WTC11 (cell line): ENCODE measurements at regions not wholly inside any gene's neighbourhood (a gene's known extent, or its start where the extent isn't known, plus 50 kb on each side); places are given as distances from the start of the nearest gene placed in this dataset.

Experiments used
- ATAC-seq: fragments of 200-7000 bp; cut with Tn5 transposase; 2 replicates; pipeline ENCODE4 v1.10.0; 2021; ENCODE audit warnings: mild to moderate bottlenecking, moderate library complexity
- CTCF ChIA-PET: fragments of 300-600 bp; sonication (Branson Sonifier 250); formaldehyde crosslinking; loops from one replicate; lab custom pipeline; 2021; ENCODE audit warnings: antibody characterized with exemption; lab: Charles Lee
- POLR2A ChIA-PET: fragments of 350-600 bp; sonication (Branson Sonifier 250); formaldehyde crosslinking; loops from one replicate; lab custom pipeline; 2021; ENCODE audit warnings: antibody characterized with exemption; lab: Charles Lee
- DNase-seq: peaks from one replicate; pipeline ENCODE4 v3.0.0; 2021; ENCODE audit warnings: low spot score
- H3K27ac Mint-ChIP-seq: 2 replicates; pipeline ENCODE4 v1.8.0; 2021; ENCODE audit warnings: mixed read lengths
- H3K27me3 Mint-ChIP-seq: 2 replicates; pipeline ENCODE4 v1.8.0; 2021; ENCODE audit warnings: low read depth, mild to moderate bottlenecking, moderate library complexity, mixed read lengths
- H3K36me3 Mint-ChIP-seq: 2 replicates; pipeline ENCODE4 v1.8.0; 2021; ENCODE audit warnings: mixed read lengths
- H3K4me1 Mint-ChIP-seq: 2 replicates; pipeline ENCODE4 v1.8.0; 2022; ENCODE audit warnings: mixed read lengths
- H3K4me3 Mint-ChIP-seq: 2 replicates; pipeline ENCODE4 v1.8.0; 2021; ENCODE audit warnings: mild to moderate bottlenecking, moderate library complexity, mixed read lengths
- H3K9me3 Mint-ChIP-seq: 2 replicates; pipeline ENCODE4 v1.8.0; 2021; ENCODE audit warnings: mixed read lengths
- FOXJ3 ChIP-seq: sonication (generic); formaldehyde crosslinking; IDR thresholded peaks from 2 replicates; pipeline ENCODE4 v1.9.0; 2021; ENCODE audit warnings: missing genetic modification reagents, mild to moderate bottlenecking, borderline replicate concordance
- FOXK1 ChIP-seq: sonication (generic); formaldehyde crosslinking; IDR thresholded peaks from 2 replicates; pipeline ENCODE4 v1.8.0; 2022; ENCODE audit warnings: mild to moderate bottlenecking, moderate library complexity, missing genetic modification reagents
- FOXP1 ChIP-seq: sonication (generic); formaldehyde crosslinking; IDR thresholded peaks from 2 replicates; pipeline ENCODE4 v1.8.0; 2022; ENCODE audit warnings: missing genetic modification reagents, mild to moderate bottlenecking, moderate library complexity, borderline replicate concordance
- KAT7 ChIP-seq: sonication (generic); formaldehyde crosslinking; IDR thresholded peaks from 2 replicates; pipeline ENCODE4 v1.8.1; 2023; ENCODE audit warnings: missing genetic modification reagents, mild to moderate bottlenecking, borderline replicate concordance
- NFATC4 ChIP-seq: fragments of 250-450 bp; sonication (Bioruptor Pico); IDR thresholded peaks from 2 replicates; pipeline ENCODE4 v1.9.0; 2021; ENCODE audit warnings: mild to moderate bottlenecking
- SMAD3 ChIP-seq: sonication (generic); formaldehyde crosslinking; IDR thresholded peaks from 2 replicates; pipeline ENCODE4 v1.8.0; 2022; ENCODE audit warnings: missing genetic modification reagents, mild to moderate bottlenecking, borderline replicate concordance
- SOX15 ChIP-seq: fragments of 250-450 bp; sonication (Bioruptor Pico); IDR thresholded peaks from 2 replicates; pipeline ENCODE4 v1.9.0; 2021; ENCODE audit warnings: mild to moderate bottlenecking
- SP1 ChIP-seq: sonication (generic); formaldehyde crosslinking; conservative IDR thresholded peaks from 2 replicates; pipeline ENCODE4 v1.8.1; 2022; ENCODE audit warnings: missing genetic modification reagents
- ZNF138 ChIP-seq: sonication (generic); formaldehyde crosslinking; conservative IDR thresholded peaks from 2 replicates; pipeline ENCODE4 v1.8.1; 2022; ENCODE audit warnings: mild to moderate bottlenecking, moderate library complexity, missing genetic modification reagents
- ZNF219 ChIP-seq: sonication (generic); formaldehyde crosslinking; IDR thresholded peaks from 2 replicates; pipeline ENCODE4 v1.8.0; 2023; ENCODE audit warnings: missing genetic modification reagents, mild to moderate bottlenecking, borderline replicate concordance
- ZNF263 ChIP-seq: sonication (generic); formaldehyde crosslinking; IDR thresholded peaks from 2 replicates; pipeline ENCODE4 v1.8.1; 2022; ENCODE audit warnings: low read depth, mild to moderate bottlenecking, moderate library complexity, missing genetic modification reagents
- TF ChIP-seq, protein P1 (sequence below): sonication (generic); formaldehyde crosslinking; IDR thresholded peaks from 2 replicates; pipeline ENCODE4 v1.8.1; 2023; ENCODE audit warnings: mild to moderate bottlenecking, moderate library complexity, missing genetic modification reagents
- TF ChIP-seq, protein P2 (sequence below): fragments of 250-450 bp; sonication (Bioruptor Pico); IDR thresholded peaks from 2 replicates; pipeline ENCODE4 v1.8.0; 2021; ENCODE audit warnings: mild to moderate bottlenecking
- TF ChIP-seq, protein P3 (sequence below): sonication (generic); formaldehyde crosslinking; IDR thresholded peaks from 2 replicates; pipeline ENCODE4 v1.8.0; 2022; ENCODE audit warnings: mild to moderate bottlenecking, missing genetic modification reagents
- TF ChIP-seq, protein P4 (sequence below): sonication (generic); formaldehyde crosslinking; IDR thresholded peaks from 2 replicates; pipeline ENCODE4 v1.8.0; 2023; ENCODE audit warnings: missing genetic modification reagents, mild to moderate bottlenecking, borderline replicate concordance
- TF ChIP-seq, protein P5 (sequence below): fragments of 250-450 bp; sonication (Bioruptor Pico); IDR thresholded peaks from 2 replicates; pipeline ENCODE4 v1.9.0; 2021; ENCODE audit warnings: mild to moderate bottlenecking, borderline replicate concordance
- TF ChIP-seq, protein P6 (sequence below): sonication (generic); formaldehyde crosslinking; IDR thresholded peaks from 2 replicates; pipeline ENCODE4 v1.8.1; 2023; ENCODE audit warnings: mild to moderate bottlenecking, missing genetic modification reagents
- TF ChIP-seq, protein P7 (sequence below): sonication (generic); formaldehyde crosslinking; IDR thresholded peaks from 2 replicates; pipeline ENCODE4 v1.8.0; 2023; ENCODE audit warnings: missing genetic modification reagents
- TF ChIP-seq, protein P8 (sequence below): fragments of 200-600 bp; IDR thresholded peaks from 2 replicates; pipeline ENCODE4 v1.8.0; 2022; ENCODE audit warnings: antibody characterized with exemption

DNA sequence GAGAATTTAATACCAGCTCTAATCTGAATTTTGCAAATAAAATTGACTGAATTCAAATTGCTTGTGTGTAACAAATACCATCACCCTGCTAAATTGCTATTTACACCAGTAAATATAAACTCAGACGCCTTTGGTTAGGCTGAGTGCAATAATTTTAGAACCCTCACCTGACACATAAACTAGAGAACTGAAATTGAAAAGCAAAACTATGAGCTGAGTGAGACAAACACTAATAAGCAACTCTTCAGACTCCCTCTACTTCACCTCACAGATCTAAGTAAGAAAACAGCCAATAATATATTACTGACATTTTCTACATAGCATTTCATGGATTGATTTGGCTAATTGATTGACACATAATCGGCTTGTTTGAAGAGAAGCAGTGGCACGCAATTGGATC is 621.2 kb downstream of the REEP3 start:
- TF ChIP-seq, protein P1, sequence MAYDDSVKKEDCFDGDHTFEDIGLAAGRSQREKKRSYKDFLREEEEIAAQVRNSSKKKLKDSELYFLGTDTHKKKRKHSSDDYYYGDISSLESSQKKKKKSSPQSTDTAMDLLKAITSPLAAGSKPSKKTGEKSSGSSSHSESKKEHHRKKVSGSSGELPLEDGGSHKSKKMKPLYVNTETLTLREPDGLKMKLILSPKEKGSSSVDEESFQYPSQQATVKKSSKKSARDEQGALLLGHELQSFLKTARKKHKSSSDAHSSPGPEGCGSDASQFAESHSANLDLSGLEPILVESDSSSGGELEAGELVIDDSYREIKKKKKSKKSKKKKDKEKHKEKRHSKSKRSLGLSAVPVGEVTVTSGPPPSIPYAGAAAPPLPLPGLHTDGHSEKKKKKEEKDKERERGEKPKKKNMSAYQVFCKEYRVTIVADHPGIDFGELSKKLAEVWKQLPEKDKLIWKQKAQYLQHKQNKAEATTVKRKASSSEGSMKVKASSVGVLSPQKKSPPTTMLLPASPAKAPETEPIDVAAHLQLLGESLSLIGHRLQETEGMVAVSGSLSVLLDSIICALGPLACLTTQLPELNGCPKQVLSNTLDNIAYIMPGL (CRISPR knock-in tag): no peak
- TF ChIP-seq, protein P2, sequence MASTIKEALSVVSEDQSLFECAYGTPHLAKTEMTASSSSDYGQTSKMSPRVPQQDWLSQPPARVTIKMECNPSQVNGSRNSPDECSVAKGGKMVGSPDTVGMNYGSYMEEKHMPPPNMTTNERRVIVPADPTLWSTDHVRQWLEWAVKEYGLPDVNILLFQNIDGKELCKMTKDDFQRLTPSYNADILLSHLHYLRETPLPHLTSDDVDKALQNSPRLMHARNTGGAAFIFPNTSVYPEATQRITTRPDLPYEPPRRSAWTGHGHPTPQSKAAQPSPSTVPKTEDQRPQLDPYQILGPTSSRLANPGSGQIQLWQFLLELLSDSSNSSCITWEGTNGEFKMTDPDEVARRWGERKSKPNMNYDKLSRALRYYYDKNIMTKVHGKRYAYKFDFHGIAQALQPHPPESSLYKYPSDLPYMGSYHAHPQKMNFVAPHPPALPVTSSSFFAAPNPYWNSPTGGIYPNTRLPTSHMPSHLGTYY (CRISPR knock-in tag): no peak
- TF ChIP-seq, protein P3, sequence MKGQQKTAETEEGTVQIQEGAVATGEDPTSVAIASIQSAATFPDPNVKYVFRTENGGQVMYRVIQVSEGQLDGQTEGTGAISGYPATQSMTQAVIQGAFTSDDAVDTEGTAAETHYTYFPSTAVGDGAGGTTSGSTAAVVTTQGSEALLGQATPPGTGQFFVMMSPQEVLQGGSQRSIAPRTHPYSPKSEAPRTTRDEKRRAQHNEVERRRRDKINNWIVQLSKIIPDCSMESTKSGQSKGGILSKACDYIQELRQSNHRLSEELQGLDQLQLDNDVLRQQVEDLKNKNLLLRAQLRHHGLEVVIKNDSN: no peak
- TF ChIP-seq SOX15 (CRISPR knock-in tag): no peak
- no peak for TF ChIP-seq SMAD3 (CRISPR knock-in tag)
- TF ChIP-seq ZNF138 (CRISPR knock-in tag): no peak
- no peak for TF ChIP-seq NFATC4 (CRISPR knock-in tag)
- TF ChIP-seq ZNF263 (CRISPR knock-in tag): no peak
- TF ChIP-seq FOXJ3 (CRISPR knock-in tag): no peak
- no peak for TF ChIP-seq KAT7 (CRISPR knock-in tag)
- no peak for TF ChIP-seq SP1
- TF ChIP-seq FOXP1 (CRISPR knock-in tag): no peak
- TF ChIP-seq, protein P4, sequence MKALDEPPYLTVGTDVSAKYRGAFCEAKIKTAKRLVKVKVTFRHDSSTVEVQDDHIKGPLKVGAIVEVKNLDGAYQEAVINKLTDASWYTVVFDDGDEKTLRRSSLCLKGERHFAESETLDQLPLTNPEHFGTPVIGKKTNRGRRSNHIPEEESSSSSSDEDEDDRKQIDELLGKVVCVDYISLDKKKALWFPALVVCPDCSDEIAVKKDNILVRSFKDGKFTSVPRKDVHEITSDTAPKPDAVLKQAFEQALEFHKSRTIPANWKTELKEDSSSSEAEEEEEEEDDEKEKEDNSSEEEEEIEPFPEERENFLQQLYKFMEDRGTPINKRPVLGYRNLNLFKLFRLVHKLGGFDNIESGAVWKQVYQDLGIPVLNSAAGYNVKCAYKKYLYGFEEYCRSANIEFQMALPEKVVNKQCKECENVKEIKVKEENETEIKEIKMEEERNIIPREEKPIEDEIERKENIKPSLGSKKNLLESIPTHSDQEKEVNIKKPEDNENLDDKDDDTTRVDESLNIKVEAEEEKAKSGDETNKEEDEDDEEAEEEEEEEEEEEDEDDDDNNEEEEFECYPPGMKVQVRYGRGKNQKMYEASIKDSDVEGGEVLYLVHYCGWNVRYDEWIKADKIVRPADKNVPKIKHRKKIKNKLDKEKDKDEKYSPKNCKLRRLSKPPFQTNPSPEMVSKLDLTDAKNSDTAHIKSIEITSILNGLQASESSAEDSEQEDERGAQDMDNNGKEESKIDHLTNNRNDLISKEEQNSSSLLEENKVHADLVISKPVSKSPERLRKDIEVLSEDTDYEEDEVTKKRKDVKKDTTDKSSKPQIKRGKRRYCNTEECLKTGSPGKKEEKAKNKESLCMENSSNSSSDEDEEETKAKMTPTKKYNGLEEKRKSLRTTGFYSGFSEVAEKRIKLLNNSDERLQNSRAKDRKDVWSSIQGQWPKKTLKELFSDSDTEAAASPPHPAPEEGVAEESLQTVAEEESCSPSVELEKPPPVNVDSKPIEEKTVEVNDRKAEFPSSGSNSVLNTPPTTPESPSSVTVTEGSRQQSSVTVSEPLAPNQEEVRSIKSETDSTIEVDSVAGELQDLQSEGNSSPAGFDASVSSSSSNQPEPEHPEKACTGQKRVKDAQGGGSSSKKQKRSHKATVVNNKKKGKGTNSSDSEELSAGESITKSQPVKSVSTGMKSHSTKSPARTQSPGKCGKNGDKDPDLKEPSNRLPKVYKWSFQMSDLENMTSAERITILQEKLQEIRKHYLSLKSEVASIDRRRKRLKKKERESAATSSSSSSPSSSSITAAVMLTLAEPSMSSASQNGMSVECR: no peak
- no peak for ATAC-seq
- no peaks in the 10 kb centered on the region for H3K27me3 Mint-ChIP-seq
- no peaks in the 10 kb centered on the region for H3K36me3 Mint-ChIP-seq
- POLR2A ChIA-PET: interaction anchor here (0.6 kb wide), 1 partner anchor 1076 kb away, joined by 4 read pairs; no protein-coding TSS in a partner anchor
- DNase-seq: no peak
- no peaks in the 10 kb centered on the region for H3K4me1 Mint-ChIP-seq
- no peak overlapping the region for H3K27ac Mint-ChIP-seq
- no peak overlapping the region for H3K4me3 Mint-ChIP-seq
- CTCF ChIA-PET: no interaction called here
- peaks cover 6% of the 10 kb centered on the region; the same call in 1 of the 2 replicates for H3K9me3 Mint-ChIP-seq

DNA sequence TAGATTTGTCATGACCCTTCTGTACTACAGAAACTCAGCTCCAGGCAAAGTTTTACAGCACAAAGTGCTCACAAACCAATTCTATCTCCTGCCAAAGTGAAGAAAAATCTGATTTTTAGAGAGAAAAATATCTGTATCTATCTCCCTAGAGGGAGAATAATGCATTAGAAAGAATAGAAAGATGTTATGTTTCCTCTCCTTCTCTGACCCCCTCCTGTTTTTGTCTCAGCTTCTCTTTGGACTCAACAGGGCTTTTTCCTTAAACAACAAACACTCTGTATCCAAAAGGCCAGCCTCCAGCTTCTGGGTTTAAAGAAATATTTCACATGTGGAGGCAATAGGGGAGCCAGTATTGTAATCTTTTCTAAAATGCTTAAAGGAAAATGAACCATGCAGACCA is 627.4 kb downstream of the REEP3 start:
- 0 out of 2 replicates have a peak, but pooled peaks have one; percentile 16 for ATAC-seq
- TF ChIP-seq, protein P5, sequence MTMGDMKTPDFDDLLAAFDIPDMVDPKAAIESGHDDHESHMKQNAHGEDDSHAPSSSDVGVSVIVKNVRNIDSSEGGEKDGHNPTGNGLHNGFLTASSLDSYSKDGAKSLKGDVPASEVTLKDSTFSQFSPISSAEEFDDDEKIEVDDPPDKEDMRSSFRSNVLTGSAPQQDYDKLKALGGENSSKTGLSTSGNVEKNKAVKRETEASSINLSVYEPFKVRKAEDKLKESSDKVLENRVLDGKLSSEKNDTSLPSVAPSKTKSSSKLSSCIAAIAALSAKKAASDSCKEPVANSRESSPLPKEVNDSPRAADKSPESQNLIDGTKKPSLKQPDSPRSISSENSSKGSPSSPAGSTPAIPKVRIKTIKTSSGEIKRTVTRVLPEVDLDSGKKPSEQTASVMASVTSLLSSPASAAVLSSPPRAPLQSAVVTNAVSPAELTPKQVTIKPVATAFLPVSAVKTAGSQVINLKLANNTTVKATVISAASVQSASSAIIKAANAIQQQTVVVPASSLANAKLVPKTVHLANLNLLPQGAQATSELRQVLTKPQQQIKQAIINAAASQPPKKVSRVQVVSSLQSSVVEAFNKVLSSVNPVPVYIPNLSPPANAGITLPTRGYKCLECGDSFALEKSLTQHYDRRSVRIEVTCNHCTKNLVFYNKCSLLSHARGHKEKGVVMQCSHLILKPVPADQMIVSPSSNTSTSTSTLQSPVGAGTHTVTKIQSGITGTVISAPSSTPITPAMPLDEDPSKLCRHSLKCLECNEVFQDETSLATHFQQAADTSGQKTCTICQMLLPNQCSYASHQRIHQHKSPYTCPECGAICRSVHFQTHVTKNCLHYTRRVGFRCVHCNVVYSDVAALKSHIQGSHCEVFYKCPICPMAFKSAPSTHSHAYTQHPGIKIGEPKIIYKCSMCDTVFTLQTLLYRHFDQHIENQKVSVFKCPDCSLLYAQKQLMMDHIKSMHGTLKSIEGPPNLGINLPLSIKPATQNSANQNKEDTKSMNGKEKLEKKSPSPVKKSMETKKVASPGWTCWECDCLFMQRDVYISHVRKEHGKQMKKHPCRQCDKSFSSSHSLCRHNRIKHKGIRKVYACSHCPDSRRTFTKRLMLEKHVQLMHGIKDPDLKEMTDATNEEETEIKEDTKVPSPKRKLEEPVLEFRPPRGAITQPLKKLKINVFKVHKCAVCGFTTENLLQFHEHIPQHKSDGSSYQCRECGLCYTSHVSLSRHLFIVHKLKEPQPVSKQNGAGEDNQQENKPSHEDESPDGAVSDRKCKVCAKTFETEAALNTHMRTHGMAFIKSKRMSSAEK (CRISPR knock-in tag): no peak
- no peak for TF ChIP-seq FOXK1 (CRISPR knock-in tag)
- TF ChIP-seq, protein P6, sequence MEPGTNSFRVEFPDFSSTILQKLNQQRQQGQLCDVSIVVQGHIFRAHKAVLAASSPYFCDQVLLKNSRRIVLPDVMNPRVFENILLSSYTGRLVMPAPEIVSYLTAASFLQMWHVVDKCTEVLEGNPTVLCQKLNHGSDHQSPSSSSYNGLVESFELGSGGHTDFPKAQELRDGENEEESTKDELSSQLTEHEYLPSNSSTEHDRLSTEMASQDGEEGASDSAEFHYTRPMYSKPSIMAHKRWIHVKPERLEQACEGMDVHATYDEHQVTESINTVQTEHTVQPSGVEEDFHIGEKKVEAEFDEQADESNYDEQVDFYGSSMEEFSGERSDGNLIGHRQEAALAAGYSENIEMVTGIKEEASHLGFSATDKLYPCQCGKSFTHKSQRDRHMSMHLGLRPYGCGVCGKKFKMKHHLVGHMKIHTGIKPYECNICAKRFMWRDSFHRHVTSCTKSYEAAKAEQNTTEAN (CRISPR knock-in tag): no peak
- no peak for TF ChIP-seq ZNF138 (CRISPR knock-in tag)
- TF ChIP-seq, protein P7, sequence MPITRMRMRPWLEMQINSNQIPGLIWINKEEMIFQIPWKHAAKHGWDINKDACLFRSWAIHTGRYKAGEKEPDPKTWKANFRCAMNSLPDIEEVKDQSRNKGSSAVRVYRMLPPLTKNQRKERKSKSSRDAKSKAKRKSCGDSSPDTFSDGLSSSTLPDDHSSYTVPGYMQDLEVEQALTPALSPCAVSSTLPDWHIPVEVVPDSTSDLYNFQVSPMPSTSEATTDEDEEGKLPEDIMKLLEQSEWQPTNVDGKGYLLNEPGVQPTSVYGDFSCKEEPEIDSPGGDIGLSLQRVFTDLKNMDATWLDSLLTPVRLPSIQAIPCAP: no peak
- TF ChIP-seq ZNF219 (CRISPR knock-in tag): no peak
- TF ChIP-seq, protein P8, sequence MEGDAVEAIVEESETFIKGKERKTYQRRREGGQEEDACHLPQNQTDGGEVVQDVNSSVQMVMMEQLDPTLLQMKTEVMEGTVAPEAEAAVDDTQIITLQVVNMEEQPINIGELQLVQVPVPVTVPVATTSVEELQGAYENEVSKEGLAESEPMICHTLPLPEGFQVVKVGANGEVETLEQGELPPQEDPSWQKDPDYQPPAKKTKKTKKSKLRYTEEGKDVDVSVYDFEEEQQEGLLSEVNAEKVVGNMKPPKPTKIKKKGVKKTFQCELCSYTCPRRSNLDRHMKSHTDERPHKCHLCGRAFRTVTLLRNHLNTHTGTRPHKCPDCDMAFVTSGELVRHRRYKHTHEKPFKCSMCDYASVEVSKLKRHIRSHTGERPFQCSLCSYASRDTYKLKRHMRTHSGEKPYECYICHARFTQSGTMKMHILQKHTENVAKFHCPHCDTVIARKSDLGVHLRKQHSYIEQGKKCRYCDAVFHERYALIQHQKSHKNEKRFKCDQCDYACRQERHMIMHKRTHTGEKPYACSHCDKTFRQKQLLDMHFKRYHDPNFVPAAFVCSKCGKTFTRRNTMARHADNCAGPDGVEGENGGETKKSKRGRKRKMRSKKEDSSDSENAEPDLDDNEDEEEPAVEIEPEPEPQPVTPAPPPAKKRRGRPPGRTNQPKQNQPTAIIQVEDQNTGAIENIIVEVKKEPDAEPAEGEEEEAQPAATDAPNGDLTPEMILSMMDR: no peak

More for the DNA sequence above, 627.4 kb downstream of the REEP3 start:
- H3K9me3 Mint-ChIP-seq: peaks cover 6% of the 10 kb centered on the region; the same call in 1 of the 2 replicates
- no peak for DNase-seq
- H3K27ac Mint-ChIP-seq: no peak overlapping the region; the same call in 1 of the 2 replicates
- POLR2A ChIA-PET: no interaction called here
- H3K36me3 Mint-ChIP-seq: no peaks in the 10 kb centered on the region
- H3K27me3 Mint-ChIP-seq: no peaks in the 10 kb centered on the region
- peaks cover 19% of the 10 kb centered on the region for H3K4me1 Mint-ChIP-seq
- H3K4me3 Mint-ChIP-seq: no peak overlapping the region
- CTCF ChIA-PET: interaction anchor here (2.1 kb wide), 1 partner anchor 107 kb away, joined by 6 read pairs; no protein-coding TSS in a partner anchor
